IMR-90 (cell line): ENCODE measurements at regions not wholly inside any gene's neighbourhood (a gene's known extent, or its start where the extent isn't known, plus 50 kb on each side); places are given as distances from the start of the nearest gene placed in this dataset.

Experiments
- BHLHE40 ChIP-seq: fragments of 150-350 bp; IDR thresholded peaks from 2 replicates; pipeline ENCODE4 v1.6.1; 2016; ENCODE audit warnings: mild to moderate bottlenecking, low read depth, low read length
- CEBPB ChIP-seq: IDR thresholded peaks from 2 replicates; pipeline ENCODE4 v1.6.1; 2012; ENCODE audit warnings: low read depth, low read length, improper control_type of control experiment
- CTCF ChIP-seq: conservative IDR thresholded peaks from 2 replicates; pipeline ENCODE4 v1.5.1; 2012; ENCODE audit warnings: mild to moderate bottlenecking, low read depth, low read length, improper control_type of control experiment
- ELK1 ChIP-seq: fragments of 150-350 bp; IDR thresholded peaks from 2 replicates; pipeline ENCODE4 v1.6.1; 2016; ENCODE audit warnings: low read depth, mild to moderate bottlenecking, low read length, moderate library complexity, borderline replicate concordance
- NFE2L2 ChIP-seq: fragments of 150-350 bp; IDR thresholded peaks from 2 replicates; pipeline ENCODE4 v1.6.1; 2016; ENCODE audit warnings: low read depth, mild to moderate bottlenecking, low read length
- POLR2A ChIP-seq: IDR thresholded peaks from 2 replicates; pipeline ENCODE4 v1.6.1; 2012; ENCODE audit warnings: mild to moderate bottlenecking, low read depth, low read length
- RAD21 ChIP-seq: IDR thresholded peaks from 2 replicates; pipeline ENCODE4 v1.6.1; 2012; ENCODE audit warnings: low read length, improper control_type of control experiment
- RCOR1 ChIP-seq: IDR thresholded peaks from 2 replicates; pipeline ENCODE4 v1.6.1; 2012; ENCODE audit warnings: mild to moderate bottlenecking, low read length, improper control_type of control experiment; ENCODE audit not compliant: insufficient replicate concordance
- RFX5 ChIP-seq: IDR thresholded peaks from 2 replicates; pipeline ENCODE4 v1.8.0; 2012; ENCODE audit warnings: low read depth, mild to moderate bottlenecking, low read length, moderate library complexity
- SMC3 ChIP-seq: fragments of 150-350 bp; IDR thresholded peaks from 2 replicates; pipeline ENCODE4 v1.6.1; 2016; ENCODE audit warnings: low read depth, mild to moderate bottlenecking, antibody characterized with exemption, low read length, moderate library complexity
- USF2 ChIP-seq: fragments of 150-350 bp; IDR thresholded peaks from 2 replicates; pipeline ENCODE4 v1.6.1; 2017; ENCODE audit warnings: mild to moderate bottlenecking, antibody characterized with exemption, low read length, low read depth

GRCh38 chr5:56545016-56545415 lies 270.3 kb upstream of the MAP3K1 start:
- no peak for TF ChIP-seq POLR2A
- no peak for TF ChIP-seq CTCF
- TF ChIP-seq RFX5, result no peak
- TF ChIP-seq SMC3, result no peak
- TF ChIP-seq CEBPB, result no peak
- TF ChIP-seq USF2, result no peak
- no peak for TF ChIP-seq RAD21
- TF ChIP-seq ELK1, result no peak
- TF ChIP-seq RCOR1, result no peak
- no peak for TF ChIP-seq NFE2L2
- no peak for TF ChIP-seq BHLHE40
